ENCODE measurements at regions not wholly inside any gene's neighbourhood (a gene's known extent, or its start where the extent isn't known, plus 50 kb on each side); places are given as distances from the start of the nearest gene placed in this dataset.

- no peak for DNase-seq (ENCODE audit: low read depth)
Observed at GRCh38 chr14:55500219-55500701, 59.8 kb upstream of the TBPL2 start.

- no peak for DNase-seq (ENCODE audit: low read depth)
Observed at GRCh38 chr14:55500708-55501107, 60.3 kb upstream of the TBPL2 start.

GRCh38 chr14:55502746-55503284, 62.4 kb upstream of the TBPL2 start:
- no peak for DNase-seq (ENCODE audit: low read depth)

- no peak for DNase-seq (ENCODE audit: low read depth)
Observed at GRCh38 chr14:55505846-55506245, 65.4 kb upstream of the TBPL2 start.

- DNase-seq (ENCODE audit: low read depth) = no peak
Observed at GRCh38 chr14:55508676-55509075, 68.3 kb upstream of the TBPL2 start.

- no peak for DNase-seq (ENCODE audit: low read depth)
Observed at GRCh38 chr14:55512421-55512820, 67.6 kb upstream of the KTN1 start.

GRCh38 chr14:55513491-55513890, 66.5 kb upstream of the KTN1 start:
- no peak for DNase-seq (ENCODE audit: low read depth)

- DNase-seq (ENCODE audit: low read depth) = peak; percentile 67
Observed at GRCh38 chr14:55514819-55515490, 65.1 kb upstream of the KTN1 start.

- no peak for DNase-seq (ENCODE audit: low read depth)
Observed at GRCh38 chr14:55516776-55517175, 63.2 kb upstream of the KTN1 start.

- DNase-seq (ENCODE audit: low read depth) = no peak
Observed at GRCh38 chr14:55518391-55518790, 61.6 kb upstream of the KTN1 start.

- no peak for DNase-seq (ENCODE audit: low read depth)
Observed at GRCh38 chr14:55519473-55520080, 60.4 kb upstream of the KTN1 start.

GRCh38 chr14:55523321-55523720, 56.7 kb upstream of the KTN1 start:
- no peak for DNase-seq (ENCODE audit: low read depth)
